ENCODE measurements at regions not wholly inside any gene's neighbourhood (a gene's known extent, or its start where the extent isn't known, plus 50 kb on each side); places are given as distances from the start of the nearest gene placed in this dataset.

DNA sequence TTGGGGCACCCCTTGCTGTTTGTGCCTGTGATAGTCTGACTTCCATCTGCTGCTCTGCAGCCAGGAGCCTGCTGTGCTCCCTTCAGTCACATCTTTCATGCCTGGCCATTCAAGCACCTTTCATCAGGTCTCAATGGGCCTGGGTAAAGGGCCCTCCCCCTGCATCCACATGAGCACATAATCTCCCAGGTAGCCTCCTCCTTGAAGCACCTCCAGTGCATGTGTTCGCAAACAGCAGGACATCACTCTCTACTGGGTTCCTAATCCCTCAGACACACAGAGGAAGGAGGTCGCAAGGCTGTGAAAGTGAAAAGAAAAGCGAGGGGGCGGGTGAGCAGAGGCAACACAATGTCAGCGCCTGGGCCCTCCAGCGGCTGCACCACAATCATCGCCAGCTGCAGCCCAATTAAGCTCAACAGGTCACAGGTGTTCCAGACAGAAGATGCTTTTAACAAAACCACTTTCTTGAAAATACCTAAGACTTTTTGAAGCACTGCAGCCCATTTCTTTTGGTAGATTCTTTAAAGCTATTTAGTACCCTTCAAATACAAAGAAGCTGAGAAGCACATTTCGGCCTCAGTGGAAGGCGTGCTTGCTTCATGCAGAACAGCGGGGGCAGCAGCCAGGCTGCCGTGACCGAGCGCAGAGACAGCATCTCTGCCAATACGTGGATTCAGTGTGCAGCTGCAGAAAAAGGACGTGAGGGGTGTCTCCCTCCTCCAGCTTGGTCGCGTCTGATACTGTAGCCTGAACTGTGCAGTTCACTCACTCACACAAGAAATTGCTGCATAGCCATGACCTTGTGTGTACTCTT, 92.2 kb upstream of the SPRY1 start:
- peak; percentile 66 for TF ChIP-seq CTCF (conservative IDR thresholded peaks at IDR 0.05; ENCODE audit: low read length)
- no peak for TF ChIP-seq EZH2phosphoT487 (IDR thresholded peaks at IDR 0.05; ENCODE audit: borderline replicate concordance, low read depth, low read length)

Data from OCI-LY7 (cell line).